GM19328 (cell line): ENCODE measurements at regions not wholly inside any gene's neighbourhood (a gene's known extent, or its start where the extent isn't known, plus 50 kb on each side); places are given as distances from the start of the nearest gene placed in this dataset.

ENCODE experiments used
- ATAC-seq: cut with Tn5 transposase; IDR thresholded peaks from one replicate; pipeline ENCODE4 v1.9.1; 2021; ENCODE audit warnings: mild to moderate bottlenecking, moderate library complexity; ENCODE audit not compliant: unreplicated experiment

GRCh38 chr1:204818998-204819397 lies 51.7 kb upstream of the NFASC start:
- ATAC-seq, result no peak

DNA sequence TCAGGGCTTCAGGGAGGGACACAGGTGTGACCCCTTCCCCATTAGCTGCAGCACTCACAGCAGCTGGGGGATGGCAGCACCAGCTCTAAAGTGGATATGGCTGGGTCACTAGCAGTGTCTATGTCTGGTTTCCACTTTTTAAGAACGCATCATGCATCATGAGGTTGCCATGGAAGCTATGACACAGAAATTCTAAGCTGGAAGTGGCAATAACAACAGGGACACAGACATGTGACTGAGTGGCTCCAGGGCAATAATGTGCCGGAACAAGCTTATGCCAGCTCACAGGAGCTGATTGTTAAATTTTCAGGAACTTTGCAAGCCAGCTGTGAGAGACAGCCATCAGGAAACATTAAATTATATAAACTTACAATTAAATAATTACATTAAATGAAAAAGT lies 51.2 kb upstream of the NFASC start:
- ATAC-seq, result no peak
